Daoy (cell line): ENCODE measurements at regions not wholly inside any gene's neighbourhood (a gene's known extent, or its start where the extent isn't known, plus 50 kb on each side); places are given as distances from the start of the nearest gene placed in this dataset.
"Not testable (repeated sequence)": the region's sequence is repeated elsewhere in the genome, so short reads cannot be mapped to it uniquely, and the experiment has no call there.

Experiments
- DNase-seq: peaks from one replicate; pipeline ENCODE4 v3.0.0-alpha.2; 2015; ENCODE audit warnings: low read depth

DNA sequence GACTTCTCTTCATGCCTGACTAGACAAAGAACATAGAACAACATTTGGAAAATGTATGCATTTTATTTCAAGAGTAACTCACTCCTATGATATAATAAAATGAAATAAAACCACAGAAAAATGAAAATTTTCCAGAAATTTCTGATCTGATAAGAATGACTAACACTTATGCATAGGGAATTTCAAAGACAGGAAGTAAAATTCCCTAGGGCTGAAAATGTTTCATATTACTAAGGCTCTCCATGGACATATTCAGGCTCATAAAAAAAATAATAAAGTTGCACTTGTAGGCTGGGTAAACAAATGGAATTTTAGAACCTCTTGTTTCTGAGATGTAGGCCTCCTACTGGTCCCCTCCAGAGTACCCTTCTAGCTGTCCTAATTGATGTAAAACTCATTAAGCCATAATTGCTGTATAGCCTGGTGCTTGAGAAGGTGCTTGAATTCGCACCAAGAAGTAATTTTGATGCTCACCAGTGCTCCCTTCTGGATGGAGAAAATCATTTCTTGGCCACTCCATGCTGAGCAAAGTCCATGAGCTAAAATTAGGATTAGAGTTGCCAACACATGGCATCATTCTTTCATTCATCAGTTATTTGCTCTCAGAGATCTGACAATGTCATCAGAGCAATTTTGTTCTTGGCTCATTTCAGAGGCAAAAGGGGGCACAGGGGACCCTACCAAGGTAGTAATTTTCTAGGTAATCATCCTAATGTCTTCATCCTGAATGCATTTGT, 641.0 kb upstream of the CAMK1G start:
- no peak for DNase-seq

- no peak for DNase-seq
These were observed 640.2 kb upstream of the CAMK1G start for GRCh38 chr1:208943291-208943690.

- DNase-seq = no peak
These were observed 638.5 kb upstream of the CAMK1G start for GRCh38 chr1:208944981-208945451.

DNA sequence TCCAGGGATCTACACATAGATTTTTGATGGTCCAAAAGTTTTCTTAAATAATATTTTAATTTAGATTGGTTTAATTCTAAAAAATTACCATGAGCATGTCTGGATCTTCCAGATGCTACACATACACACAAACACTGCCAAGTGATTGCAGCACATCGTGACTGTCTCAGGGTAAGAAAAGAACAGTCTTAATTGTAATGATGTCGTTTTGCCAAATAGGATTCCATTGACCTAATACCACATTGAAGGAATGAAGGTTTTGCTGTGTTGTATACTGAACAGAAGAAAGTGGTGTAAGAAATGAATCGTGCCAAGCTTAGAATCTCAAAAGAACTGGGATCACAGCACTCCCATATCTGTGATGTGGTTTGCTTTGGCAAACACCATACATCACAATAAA, 633.3 kb upstream of the CAMK1G start:
- no peak for DNase-seq

- no peak for DNase-seq
These were observed 632.4 kb upstream of the CAMK1G start for GRCh38 chr1:208951026-208951525.

DNA sequence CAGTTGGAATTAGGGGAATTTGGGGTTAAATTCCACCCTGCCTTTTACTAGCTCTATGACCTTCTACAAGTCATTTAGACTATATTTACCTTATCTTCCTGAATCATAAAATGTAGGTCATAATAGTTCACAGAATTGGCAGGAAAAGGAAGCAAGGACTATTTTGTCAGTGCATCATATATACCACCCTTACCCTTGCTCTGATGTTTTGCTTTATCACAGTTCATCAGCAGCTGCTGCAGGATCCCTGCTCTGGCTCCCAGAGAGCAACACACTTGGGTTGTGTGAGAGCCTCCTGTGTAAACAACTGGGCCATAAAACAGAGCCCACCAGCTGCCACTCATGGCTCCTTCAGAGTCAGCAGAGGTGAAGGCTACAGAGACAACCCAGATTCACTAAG, 631.6 kb upstream of the CAMK1G start:
- no peak for DNase-seq

DNA sequence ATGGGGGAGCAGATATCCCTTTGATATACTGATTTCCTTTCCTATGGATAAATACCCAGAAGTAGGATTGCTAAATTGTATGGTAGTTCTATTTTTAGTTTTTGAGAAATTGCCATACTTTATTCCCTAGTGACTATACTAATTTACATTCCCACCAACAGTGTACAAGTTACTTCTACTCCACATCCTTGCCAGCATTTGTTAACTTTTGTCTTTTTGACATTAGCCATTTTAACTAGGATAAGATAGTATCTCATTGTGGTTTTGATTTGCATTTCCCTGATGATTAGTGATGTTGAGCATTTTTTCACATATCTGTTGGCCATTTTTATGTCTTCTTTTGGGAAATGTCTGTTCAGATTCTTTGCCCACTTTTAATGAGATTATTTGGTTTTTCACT, 620.6 kb upstream of the CAMK1G start:
- no peak for DNase-seq

DNA sequence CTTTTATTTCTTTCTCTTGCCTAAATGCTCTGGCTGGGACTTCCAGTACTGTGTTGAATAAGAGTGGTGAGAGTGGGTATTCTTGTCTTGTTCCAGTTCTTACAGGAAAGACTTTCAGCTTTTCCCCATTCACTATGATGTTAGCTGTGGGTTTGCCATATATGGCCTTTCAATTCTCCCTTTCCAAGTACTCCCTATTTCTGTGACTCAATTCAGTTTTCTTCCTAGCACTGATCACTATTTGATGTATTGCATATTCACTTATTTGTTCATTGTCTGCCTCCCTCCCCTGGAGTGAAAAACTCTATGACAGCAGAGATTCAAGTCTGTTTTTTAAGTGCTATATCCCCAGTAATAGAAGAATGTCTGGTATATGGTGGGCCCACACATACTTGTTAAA, 618.2 kb upstream of the CAMK1G start:
- DNase-seq = no peak

DNA sequence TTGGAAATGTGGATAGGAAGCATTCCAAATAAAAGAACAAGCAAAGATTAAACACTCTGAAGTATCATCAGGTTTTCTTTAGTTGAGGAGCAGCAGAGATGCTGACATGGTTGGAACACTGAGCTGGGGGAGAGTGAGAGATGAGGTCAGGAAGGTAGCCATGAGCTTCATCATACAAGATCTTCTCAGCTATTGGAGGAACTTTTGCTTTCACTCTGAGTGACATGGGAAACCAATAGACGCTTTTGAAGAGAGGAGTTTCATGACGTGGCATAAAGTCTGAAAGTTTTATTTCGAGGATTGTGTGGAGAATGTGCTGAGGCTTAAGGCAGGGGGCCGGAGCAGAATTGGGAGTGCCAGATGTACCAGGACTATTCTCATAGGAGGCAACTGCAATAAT, 616.2 kb upstream of the CAMK1G start:
- DNase-seq = no peak

GRCh38 chr1:208974717-208975116, 608.8 kb upstream of the CAMK1G start:
- DNase-seq = no peak

DNA sequence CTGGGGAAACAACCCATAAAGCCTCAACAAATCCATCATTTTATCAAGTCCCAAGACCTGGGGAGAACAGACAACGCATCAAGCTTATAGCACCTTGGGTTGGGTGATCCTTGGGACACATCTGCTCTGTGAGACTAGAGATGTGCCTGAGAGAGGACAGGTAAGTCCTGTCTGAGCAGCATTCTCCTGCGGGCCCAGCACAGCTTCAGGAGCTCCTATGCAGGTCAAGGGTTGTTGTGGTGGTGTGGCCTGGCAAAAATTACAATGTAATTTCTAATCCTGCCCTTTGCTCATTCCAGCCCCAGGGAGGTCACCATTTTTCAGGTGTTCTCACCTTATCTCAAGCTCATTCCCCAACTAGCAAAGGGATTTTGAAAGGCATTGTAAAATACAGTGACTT, 608.1 kb upstream of the CAMK1G start:
- no peak for DNase-seq

DNA sequence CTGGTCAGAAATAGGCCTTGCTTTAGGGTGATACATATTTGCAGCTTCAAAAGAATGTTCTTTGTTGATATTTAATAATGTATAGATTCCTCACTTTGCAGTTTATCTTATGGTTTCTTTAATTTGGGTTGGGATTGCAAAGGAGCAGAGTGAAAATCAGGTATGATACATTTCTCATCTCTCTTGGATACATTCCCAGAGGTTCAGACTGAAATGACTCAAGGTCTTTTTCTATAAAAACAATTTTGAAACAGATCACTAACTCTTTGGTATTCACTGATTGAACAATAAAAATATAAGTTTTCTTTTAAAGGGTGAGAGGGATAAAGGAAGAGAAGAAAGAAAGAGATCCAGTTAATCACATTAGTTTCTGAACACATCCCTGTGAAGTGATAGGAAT, 606.5 kb upstream of the CAMK1G start:
- DNase-seq = no peak

GRCh38 chr1:208977638-208978256, 605.8 kb upstream of the CAMK1G start:
- DNase-seq = no peak

DNA sequence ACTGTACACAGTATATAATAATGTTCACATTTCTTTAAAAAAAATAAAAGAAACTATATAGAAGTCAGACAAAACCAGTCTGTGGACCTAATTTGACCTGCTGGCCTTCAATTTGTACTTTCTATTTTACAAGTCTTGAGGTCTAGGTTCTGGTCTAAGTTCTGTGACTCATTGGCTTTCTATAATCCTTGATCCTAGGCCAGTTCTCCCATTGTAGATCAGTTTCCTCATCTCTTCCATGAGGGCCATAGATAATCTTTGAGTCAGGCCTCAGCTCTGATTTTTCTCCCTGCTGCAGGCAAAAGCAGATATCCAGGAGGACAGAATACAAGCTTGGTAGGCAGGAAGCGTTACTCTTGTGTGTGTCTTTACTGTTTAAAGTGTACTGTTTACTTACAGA, 603.7 kb upstream of the CAMK1G start:
- DNase-seq = no peak

- no peak for DNase-seq
These were observed 602.9 kb upstream of the CAMK1G start for GRCh38 chr1:208980605-208981004.

DNA sequence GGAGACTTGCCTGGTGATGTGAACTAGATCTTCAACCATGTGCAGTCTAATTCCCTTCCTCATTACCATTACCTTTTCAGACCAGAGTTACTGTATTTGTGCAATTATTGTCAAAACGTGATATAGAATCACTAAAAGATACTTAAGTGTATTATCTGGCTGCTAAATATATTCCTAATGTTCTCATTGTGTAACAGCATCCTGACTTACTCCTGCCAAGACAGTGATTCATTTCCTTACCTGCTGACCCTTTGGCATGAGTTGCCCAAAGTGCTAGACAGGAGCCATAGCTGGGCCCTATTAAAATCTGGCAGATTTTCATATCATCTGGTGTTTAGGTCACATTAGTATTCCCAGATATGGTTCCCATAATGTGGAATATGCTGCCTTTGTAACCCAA, 598.3 kb upstream of the CAMK1G start:
- DNase-seq = no peak

DNA sequence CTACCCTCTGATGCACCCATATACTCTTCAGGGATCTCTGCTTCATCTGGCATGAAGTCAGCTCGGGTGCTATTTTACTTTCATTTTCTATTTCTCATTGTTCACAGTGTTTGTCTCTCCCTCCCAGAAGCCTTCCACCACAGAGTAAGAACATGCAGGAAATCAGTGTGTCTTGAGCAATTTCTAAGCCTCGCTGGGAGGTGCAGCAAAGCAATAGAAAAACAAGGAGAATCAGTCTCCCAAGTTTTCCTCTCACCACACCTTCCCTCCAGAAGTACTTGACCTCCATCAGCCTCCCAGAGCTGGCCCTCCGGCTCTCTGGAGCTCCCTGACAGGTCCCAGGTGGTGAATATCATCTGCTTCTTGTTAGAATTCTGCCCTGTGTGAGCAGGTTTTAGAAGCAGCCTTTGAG, 594.7 kb upstream of the CAMK1G start:
- peak; percentile 51 for DNase-seq

DNA sequence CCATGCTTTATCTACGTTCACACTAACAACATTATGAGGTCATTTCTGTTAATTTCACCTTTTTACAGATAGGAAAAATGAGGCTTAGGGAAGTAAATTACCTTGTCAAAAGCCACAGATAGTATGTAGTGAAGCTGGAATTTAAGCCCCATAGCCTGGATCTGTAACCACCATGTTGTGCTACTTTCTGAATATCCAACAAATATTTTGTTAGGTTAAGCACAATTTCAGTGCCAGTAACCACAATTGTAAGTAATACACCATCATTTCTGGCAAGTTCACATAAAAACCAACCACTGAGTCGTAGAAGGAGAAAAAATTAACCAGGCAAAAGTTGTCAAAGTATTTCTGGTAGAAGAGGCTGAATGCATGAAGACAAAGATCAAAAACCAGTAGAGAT, 593.1 kb upstream of the CAMK1G start:
- no peak for DNase-seq

DNA sequence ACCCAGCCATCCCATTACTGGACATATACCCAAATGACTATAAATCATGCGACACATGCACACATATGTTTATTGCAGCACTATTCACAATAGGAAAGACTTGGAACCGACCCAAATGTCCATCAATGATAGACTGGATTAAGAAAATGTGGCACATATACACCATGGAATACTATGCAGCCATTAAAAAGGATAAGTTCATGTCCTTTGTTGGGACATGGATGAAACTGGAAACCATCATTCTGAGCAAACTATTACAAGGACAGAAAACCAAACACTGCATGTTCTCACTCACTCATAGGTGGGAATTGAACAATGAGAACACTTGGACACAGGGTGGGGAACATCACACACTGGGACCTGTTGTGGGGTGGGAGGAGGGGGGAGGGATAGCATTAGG, 586.5 kb upstream of the CAMK1G start:
- not testable (repeated sequence) for DNase-seq

GRCh38 chr1:208997726-208998312, 585.7 kb upstream of the CAMK1G start:
- DNase-seq = no peak

GRCh38 chr1:209008586-209008985, 574.9 kb upstream of the CAMK1G start:
- DNase-seq = no peak

DNA sequence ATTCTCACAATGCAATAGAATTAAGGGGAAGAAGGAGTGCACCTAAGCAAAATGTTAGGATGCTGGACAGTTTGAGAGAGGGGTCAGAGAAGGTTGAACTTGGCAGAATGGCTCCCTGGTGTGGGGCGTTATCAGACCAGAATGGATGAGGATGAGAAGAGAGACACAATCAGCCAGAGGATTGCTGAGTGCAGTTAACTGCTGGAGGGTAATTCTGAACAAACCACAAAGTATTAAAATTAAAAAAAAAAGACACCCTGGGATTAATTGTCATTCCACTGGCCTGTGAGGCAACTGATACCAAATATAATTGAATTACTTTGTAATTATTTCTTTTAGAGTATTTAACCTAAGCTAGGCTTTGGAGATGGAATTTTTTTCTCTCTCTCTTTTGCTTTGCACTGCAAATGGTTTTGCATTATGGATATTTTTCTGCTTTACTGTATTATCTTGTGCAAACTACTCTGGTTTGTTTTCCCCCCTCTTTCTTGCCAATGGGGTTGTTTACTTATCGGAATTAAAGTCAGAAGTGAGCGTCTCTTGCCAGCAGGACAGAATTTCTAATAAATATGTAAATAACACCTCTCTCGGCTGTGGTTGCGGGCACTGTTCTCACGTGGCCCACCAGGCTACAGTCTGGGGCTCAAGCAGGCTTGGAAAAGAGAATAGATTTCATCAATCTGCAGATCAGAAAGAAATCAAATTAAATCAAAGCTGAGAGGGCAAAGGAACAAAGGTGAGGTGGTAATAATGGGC, 572.9 kb upstream of the CAMK1G start:
- no peak for DNase-seq
